ENCODE measurements at regions not wholly inside any gene's neighbourhood (a gene's known extent, or its start where the extent isn't known, plus 50 kb on each side); places are given as distances from the start of the nearest gene placed in this dataset.

DNA sequence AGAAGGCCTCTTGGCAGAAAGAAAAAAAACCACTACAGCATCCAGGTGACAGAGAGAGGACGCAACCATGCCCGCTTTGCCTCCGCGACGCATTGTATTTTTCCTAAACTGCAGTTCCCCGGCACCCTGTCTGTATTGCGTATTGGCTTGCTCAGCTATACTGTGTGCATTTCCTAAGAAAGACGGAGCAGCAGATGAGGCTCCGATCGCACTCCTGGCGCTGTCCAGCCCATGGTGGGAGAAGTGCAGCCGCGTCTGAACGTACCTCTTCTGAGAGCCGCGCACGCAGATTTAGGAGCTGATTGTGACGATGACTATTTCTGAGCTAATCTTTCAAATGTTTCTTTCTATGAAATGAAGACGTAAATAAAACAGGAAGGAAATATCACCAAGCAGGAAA lies 366.5 kb downstream of the IRX1 start:
- no peak overlapping the region for H3K23ac ChIP-seq (ENCODE audit: insufficient read length, low read depth, low read length)
- no peaks in the 10 kb centered on the region for H3K23me2 ChIP-seq (ENCODE audit: insufficient read length, low read depth, low read length, poor library complexity, severe bottlenecking)
- H2BK20ac ChIP-seq (ENCODE audit: low read depth, low read length, poor library complexity, severe bottlenecking) = no peak overlapping the region
- H4K91ac ChIP-seq (ENCODE audit: insufficient read length, low read depth, low read length) = no peak overlapping the region
- DNase-seq = no peak
- H2BK5ac ChIP-seq (ENCODE audit: insufficient read length, low read length) = no peak overlapping the region
- no peak overlapping the region for H3K4ac ChIP-seq (ENCODE audit: low read depth, low read length)
- H2BK12ac ChIP-seq (ENCODE audit: insufficient read length, low read depth, low read length) = no peak overlapping the region
- Mint-ChIP-seq H3K27ac (no peak overlapping the region), H3K4me3 (no peak overlapping the region), H3K4me1 (peaks cover 0 to 3% of the 10 kb centered on the region in 2 experiments; a peak in 2 of 4 replicates), H3K9me3 (peaks cover 0 to 4% of the 10 kb centered on the region in 2 experiments; a peak in 2 of 5 replicates), H3K27me3 (ENCODE audit: low read depth) (no peaks in the 10 kb centered on the region; the same call in none of the 2 replicates), H3K36me3 (ENCODE audit: insufficient read depth in 1 of 3, low read depth in 3 of 3) (no peaks in the 10 kb centered on the region; a peak in 1 of 7 replicates)
- H3K9ac ChIP-seq (ENCODE audit: extremely low read depth, insufficient read length, low read length) = no peak overlapping the region
- no peak overlapping the region for H3K27ac ChIP-seq (ENCODE audit: insufficient read length, low read depth, low read length)
- H4K5ac ChIP-seq (ENCODE audit: insufficient read length, low read depth, low read length) = no peak overlapping the region
- H2AFZ ChIP-seq (ENCODE audit: low read length) = no peak overlapping the region
- no peak overlapping the region for H2BK15ac ChIP-seq (ENCODE audit: low read depth, low read length)
- no peaks in the 10 kb centered on the region; the same call in 1 of the 2 replicates for H3K4me1 ChIP-seq (ENCODE audit: insufficient read depth, low read length)
- H3T11ph ChIP-seq (ENCODE audit: low read length) = no peak overlapping the region
- H3K18ac ChIP-seq (ENCODE audit: insufficient read length, low read depth, low read length) = no peak overlapping the region
- H3K4me2 ChIP-seq (ENCODE audit: insufficient read depth, insufficient read length, low read length) = no peak overlapping the region
- no peak overlapping the region for H3K56ac ChIP-seq (ENCODE audit: insufficient read length, low read depth, low read length)
- no peaks in the 10 kb centered on the region for H3K27me3 ChIP-seq (ENCODE audit: insufficient read depth, low read length)
- H2AK5ac ChIP-seq (ENCODE audit: insufficient read length, low read length) = no peak overlapping the region
- H2BK120ac ChIP-seq (ENCODE audit: low read depth, low read length, poor library complexity, severe bottlenecking) = no peak overlapping the region
- TF ChIP-seq, protein P1, sequence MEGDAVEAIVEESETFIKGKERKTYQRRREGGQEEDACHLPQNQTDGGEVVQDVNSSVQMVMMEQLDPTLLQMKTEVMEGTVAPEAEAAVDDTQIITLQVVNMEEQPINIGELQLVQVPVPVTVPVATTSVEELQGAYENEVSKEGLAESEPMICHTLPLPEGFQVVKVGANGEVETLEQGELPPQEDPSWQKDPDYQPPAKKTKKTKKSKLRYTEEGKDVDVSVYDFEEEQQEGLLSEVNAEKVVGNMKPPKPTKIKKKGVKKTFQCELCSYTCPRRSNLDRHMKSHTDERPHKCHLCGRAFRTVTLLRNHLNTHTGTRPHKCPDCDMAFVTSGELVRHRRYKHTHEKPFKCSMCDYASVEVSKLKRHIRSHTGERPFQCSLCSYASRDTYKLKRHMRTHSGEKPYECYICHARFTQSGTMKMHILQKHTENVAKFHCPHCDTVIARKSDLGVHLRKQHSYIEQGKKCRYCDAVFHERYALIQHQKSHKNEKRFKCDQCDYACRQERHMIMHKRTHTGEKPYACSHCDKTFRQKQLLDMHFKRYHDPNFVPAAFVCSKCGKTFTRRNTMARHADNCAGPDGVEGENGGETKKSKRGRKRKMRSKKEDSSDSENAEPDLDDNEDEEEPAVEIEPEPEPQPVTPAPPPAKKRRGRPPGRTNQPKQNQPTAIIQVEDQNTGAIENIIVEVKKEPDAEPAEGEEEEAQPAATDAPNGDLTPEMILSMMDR (conservative IDR thresholded peaks at IDR 0.05) = no peak
- no peaks in the 10 kb centered on the region for H3K79me1 ChIP-seq (ENCODE audit: insufficient read depth, low read depth, low read length, poor library complexity, severe bottlenecking)
- no CpG with 5 or more reads among the region's 19 CpGs for WGBS (ENCODE audit: extremely low coverage, insufficient read length, low lambda C conversion rate)
- no peak overlapping the region for H4K8ac ChIP-seq (replicated peaks; ENCODE audit: insufficient read length, low read depth, low read length)
- no peak overlapping the region for H3K14ac ChIP-seq (ENCODE audit: insufficient read depth, low read length)
- no peaks in the 10 kb centered on the region for H4K20me1 ChIP-seq (ENCODE audit: control insufficient read depth, insufficient read depth, insufficient read length)
- no peaks in the 10 kb centered on the region for H3K79me2 ChIP-seq (ENCODE audit: insufficient read depth, low read length)
- no peaks in the 10 kb centered on the region for H3K9me3 ChIP-seq (ENCODE audit: control insufficient read depth, low read depth, low read length)

All from H9 (cell line).